Suprapubic skin (tissue), 3 donors: ENCODE measurements at regions not wholly inside any gene's neighbourhood (a gene's known extent, or its start where the extent isn't known, plus 50 kb on each side); places are given as distances from the start of the nearest gene placed in this dataset.

Experiments used
- EP300 ChIP-seq: sonication (generic); formaldehyde crosslinking; IDR thresholded peaks from one replicate; pipeline ENCODE4 v1.6.1; 2017; ENCODE audit warnings: antibody characterized with exemption
- TF ChIP-seq, protein P1 (sequence below), 2 donors: fragments of 200-600 bp in 1 of 2; fragments of 450-650 bp in 1 of 2; sonication (generic) in 1 of 2; IDR thresholded peaks; one replicate each; pipeline ENCODE4 v1.5.1; 2016 to 2019; ENCODE audit warnings: antibody characterized with exemption in 2 of 2, mild to moderate bottlenecking in 1 of 2, moderate library complexity in 1 of 2

GRCh38 chr3:34237946-34238345 is 439.5 kb downstream of the PDCD6IP start:
- TF ChIP-seq, protein P1, sequence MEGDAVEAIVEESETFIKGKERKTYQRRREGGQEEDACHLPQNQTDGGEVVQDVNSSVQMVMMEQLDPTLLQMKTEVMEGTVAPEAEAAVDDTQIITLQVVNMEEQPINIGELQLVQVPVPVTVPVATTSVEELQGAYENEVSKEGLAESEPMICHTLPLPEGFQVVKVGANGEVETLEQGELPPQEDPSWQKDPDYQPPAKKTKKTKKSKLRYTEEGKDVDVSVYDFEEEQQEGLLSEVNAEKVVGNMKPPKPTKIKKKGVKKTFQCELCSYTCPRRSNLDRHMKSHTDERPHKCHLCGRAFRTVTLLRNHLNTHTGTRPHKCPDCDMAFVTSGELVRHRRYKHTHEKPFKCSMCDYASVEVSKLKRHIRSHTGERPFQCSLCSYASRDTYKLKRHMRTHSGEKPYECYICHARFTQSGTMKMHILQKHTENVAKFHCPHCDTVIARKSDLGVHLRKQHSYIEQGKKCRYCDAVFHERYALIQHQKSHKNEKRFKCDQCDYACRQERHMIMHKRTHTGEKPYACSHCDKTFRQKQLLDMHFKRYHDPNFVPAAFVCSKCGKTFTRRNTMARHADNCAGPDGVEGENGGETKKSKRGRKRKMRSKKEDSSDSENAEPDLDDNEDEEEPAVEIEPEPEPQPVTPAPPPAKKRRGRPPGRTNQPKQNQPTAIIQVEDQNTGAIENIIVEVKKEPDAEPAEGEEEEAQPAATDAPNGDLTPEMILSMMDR (IDR thresholded peaks at IDR 0.05), result no peak
- no peak for TF ChIP-seq EP300
